GM12878 (cell line): ENCODE measurements at regions not wholly inside any gene's neighbourhood (a gene's known extent, or its start where the extent isn't known, plus 50 kb on each side); places are given as distances from the start of the nearest gene placed in this dataset.

Experiments
- ATAC-seq: fragments of 200-7000 bp; cut with Tn5 transposase; 3 replicates; pipeline ENCODE4 v1.9.1; 2020; ENCODE audit warnings: mild to moderate bottlenecking, moderate library complexity
- BruUV-seq: library from RNA; stranded (reverse); fragments of 400-500 nt; replicated peaks from 2 replicates; lab custom pipeline; 2021; lab: Mats Ljungman, UMichigan
- CTCF ChIA-PET: fragments of 300-600 bp; sonication (Branson Sonifier 250); formaldehyde crosslinking; extraction: SDS; loops from one replicate; lab custom pipeline; 2021; ENCODE audit warnings: inconsistent platforms; lab: Yijun Ruan, JAX
- POLR2A ChIA-PET: fragments of 350-600 bp; formaldehyde crosslinking; extraction: SDS; loops from one replicate; lab custom pipeline; 2021; ENCODE audit warnings: inconsistent platforms; lab: Charles Lee
- RAD21 ChIA-PET: fragments of 300-600 bp; sonication (Branson Sonifier 250); formaldehyde crosslinking; loops from one replicate; lab custom pipeline; 2023; ENCODE audit warnings: antibody characterized with exemption; ENCODE audit not compliant: unreplicated experiment; lab: Charles Lee
- SMC1A ChIA-PET: fragments of 300-600 bp; sonication (Branson Sonifier 250); formaldehyde crosslinking; loops from one replicate; lab custom pipeline; 2023; ENCODE audit not compliant: unreplicated experiment, uncharacterized antibody; lab: Charles Lee
- DNase-seq: peaks from one replicate; pipeline ENCODE4 v3.0.0-alpha.2; 2011; ENCODE audit warnings: low read depth, low spot score
- FAIRE-seq: peaks from 3 replicates; lab custom pipeline; 2011; peaks lifted over from hg19 to GRCh38; lab: Jason Lieb, UNC
- H2AFZ ChIP-seq: 2 replicates; pipeline ENCODE4 v1.6.0; 2011; ENCODE audit warnings: low read depth, low read length, control low read depth; ENCODE audit not compliant: control insufficient read depth
- H3K27ac ChIP-seq: 2 replicates; pipeline ENCODE4 v1.5.1; 2011; ENCODE audit warnings: control low read depth; ENCODE audit not compliant: control insufficient read depth, insufficient read depth
- H3K27me3 ChIP-seq, 2 experiments: replicated peaks in 1 of 2; 2 replicates each; pipeline versions ENCODE4 v1.6.0 to v1.6.1; 2011; ENCODE audit warnings: low read length in 1 of 2; ENCODE audit not compliant: control insufficient read depth in 2 of 2, insufficient read depth in 2 of 2
- H3K36me3 ChIP-seq, 2 experiments: 2 replicates each; pipeline ENCODE4 v1.5.1; 2011; ENCODE audit warnings: low read length in 1 of 2; ENCODE audit not compliant: control insufficient read depth in 2 of 2, insufficient read depth in 2 of 2
- H3K4me1 ChIP-seq: 2 replicates; pipeline ENCODE4 v1.6.1; 2011; ENCODE audit warnings: mild to moderate bottlenecking, low read length, moderate library complexity, mixed read lengths; ENCODE audit not compliant: control insufficient read depth, insufficient read depth
- H3K4me2 ChIP-seq: 2 replicates; pipeline ENCODE4 v1.6.0; 2011; ENCODE audit warnings: control low read depth; ENCODE audit not compliant: control insufficient read depth, insufficient read depth
- H3K4me3 ChIP-seq: fragments of 200-600 bp; sonication (generic); 2 replicates; pipeline ENCODE4 v1.5.1; 2016
- H3K79me2 ChIP-seq: 2 replicates; pipeline ENCODE4 v1.6.0; 2011; ENCODE audit warnings: low read length; ENCODE audit not compliant: control insufficient read depth, insufficient read depth
- H3K9ac ChIP-seq: 2 replicates; pipeline ENCODE4 v1.8.0; 2011; ENCODE audit warnings: low read length, control low read depth, mixed read lengths; ENCODE audit not compliant: control insufficient read depth, insufficient read depth
- H3K9me3 ChIP-seq: replicated peaks from 3 replicates; pipeline ENCODE4 v1.5.1; 2011; ENCODE audit warnings: mild to moderate bottlenecking, low read length; ENCODE audit not compliant: control insufficient read depth, insufficient read depth
- H4K20me1 ChIP-seq: 2 replicates; pipeline ENCODE4 v1.6.0; 2011; ENCODE audit not compliant: control insufficient read depth, insufficient read depth
- CHD2 ChIP-seq: IDR thresholded peaks from 2 replicates; pipeline ENCODE4 v1.6.1; 2011; ENCODE audit warnings: low read depth, low read length, improper control_type of control experiment, borderline replicate concordance
- CREM ChIP-seq: IDR thresholded peaks from 2 replicates; pipeline ENCODE4 v1.6.1; 2014; ENCODE audit warnings: antibody characterized with exemption, low read depth
- EED ChIP-seq: sonication (generic); IDR thresholded peaks from 2 replicates; pipeline ENCODE4 v1.6.1; 2016; ENCODE audit warnings: antibody characterized with exemption, low read depth
- EP300 ChIP-seq, 2 experiments: fragments of 150-350 bp in 1 of 2; IDR thresholded peaks; 2 replicates each; pipeline ENCODE4 v1.6.1; 2011 to 2012; ENCODE audit warnings: low read depth in 2 of 2, low read length in 2 of 2, borderline replicate concordance in 1 of 2, improper control_type of control experiment in 1 of 2, inconsistent platforms in 1 of 2; ENCODE audit not compliant: control insufficient read depth in 1 of 2
- GATAD2B ChIP-seq: fragments of 450-650 bp; conservative IDR thresholded peaks from 2 replicates; pipeline ENCODE4 v1.6.1; 2017; ENCODE audit warnings: low read depth, mild to moderate bottlenecking, moderate library complexity
- NFIC ChIP-seq: IDR thresholded peaks from 2 replicates; pipeline ENCODE4 v1.6.1; 2012; ENCODE audit warnings: low read depth, mild to moderate bottlenecking, inconsistent platforms, low read length, moderate library complexity
- NR2C2 ChIP-seq: IDR thresholded peaks from 2 replicates; pipeline ENCODE4 v1.6.1; 2011; ENCODE audit warnings: borderline replicate concordance, low read depth; ENCODE audit not compliant: control insufficient read depth, insufficient read length
- ZNF217 ChIP-seq: fragments of 450-650 bp; IDR thresholded peaks from 2 replicates; pipeline ENCODE4 v1.6.1; 2017; ENCODE audit warnings: antibody characterized with exemption, mild to moderate bottlenecking
- WGBS: methylation state at CpG from one replicate; pipeline ENCODE4 v1.1.6; 2016; ENCODE audit warnings: low lambda C conversion rate; ENCODE audit not compliant: insufficient replicate concordance, insufficient coverage; ENCODE audit errors: missing lambda C conversion rate; 5-methylcytosine and 5-hydroxymethylcytosine counted together
- in situ Hi-C: fragments of 300-500 bp; cut with MboI; formaldehyde crosslinking; loops from 9 replicates; pipeline ENCODE4 v1.14.3; 2018; ENCODE audit warnings: mixed read lengths
- intact Hi-C: fragments of 100-400 bp; cut with micrococcal nuclease; formaldehyde crosslinking; loops from one replicate; pipeline ENCODE4 v1.14.2; 2022; ENCODE audit not compliant: unreplicated experiment
- TF ChIP-seq, protein P1 (sequence below): fragments of 150-350 bp; IDR thresholded peaks from 2 replicates; pipeline ENCODE4 v1.6.1; 2016; ENCODE audit warnings: low read depth, low read length
- TF ChIP-seq, protein P2 (sequence below): fragments of 450-650 bp; IDR thresholded peaks from 2 replicates; pipeline ENCODE4 v1.6.1; 2018; ENCODE audit warnings: mild to moderate bottlenecking, low read depth, moderate library complexity; ENCODE audit not compliant: partially characterized antibody

- ChIA-PET RAD21 (no interaction called here), SMC1A (no interaction called here), POLR2A (no interaction called here), CTCF (interaction anchor here (0.6 kb wide), 1 partner anchor 318 kb away, joined by 3 read pairs; no protein-coding TSS in a partner anchor)
- Histone ChIP-seq H3K9ac (no peak overlapping the region), H3K79me2 (no peaks in the 10 kb centered on the region), H3K27me3 (no peaks in the 10 kb centered on the region), H4K20me1 (no peaks in the 10 kb centered on the region; the same call in 1 of the 2 replicates), H3K4me3 (no peak overlapping the region), H3K4me2 (no peak overlapping the region), H2AFZ (no peak overlapping the region), H3K9me3 (no peaks in the 10 kb centered on the region), H3K36me3 (no peaks in the 10 kb centered on the region), H3K4me1 (no peaks in the 10 kb centered on the region; the same call in 1 of the 2 replicates), H3K27ac (no peak overlapping the region)
- no peak for ATAC-seq
- in situ Hi-C loops (no loop called here), intact Hi-C loops (no loop called here)
- TF ChIP-seq CREM (no peak), CHD2 (no peak), GATAD2B (no peak), NFIC (no peak), NR2C2 (no peak), EED (no peak), EP300 (IDR thresholded peaks at IDR 0.05; ENCODE audit: borderline replicate concordance in 1 of 2, control insufficient read depth in 1 of 2, low read depth in 2 of 2, low read length in 2 of 2) (no peak), ZNF217 (no peak)
- TF ChIP-seq, protein P1, sequence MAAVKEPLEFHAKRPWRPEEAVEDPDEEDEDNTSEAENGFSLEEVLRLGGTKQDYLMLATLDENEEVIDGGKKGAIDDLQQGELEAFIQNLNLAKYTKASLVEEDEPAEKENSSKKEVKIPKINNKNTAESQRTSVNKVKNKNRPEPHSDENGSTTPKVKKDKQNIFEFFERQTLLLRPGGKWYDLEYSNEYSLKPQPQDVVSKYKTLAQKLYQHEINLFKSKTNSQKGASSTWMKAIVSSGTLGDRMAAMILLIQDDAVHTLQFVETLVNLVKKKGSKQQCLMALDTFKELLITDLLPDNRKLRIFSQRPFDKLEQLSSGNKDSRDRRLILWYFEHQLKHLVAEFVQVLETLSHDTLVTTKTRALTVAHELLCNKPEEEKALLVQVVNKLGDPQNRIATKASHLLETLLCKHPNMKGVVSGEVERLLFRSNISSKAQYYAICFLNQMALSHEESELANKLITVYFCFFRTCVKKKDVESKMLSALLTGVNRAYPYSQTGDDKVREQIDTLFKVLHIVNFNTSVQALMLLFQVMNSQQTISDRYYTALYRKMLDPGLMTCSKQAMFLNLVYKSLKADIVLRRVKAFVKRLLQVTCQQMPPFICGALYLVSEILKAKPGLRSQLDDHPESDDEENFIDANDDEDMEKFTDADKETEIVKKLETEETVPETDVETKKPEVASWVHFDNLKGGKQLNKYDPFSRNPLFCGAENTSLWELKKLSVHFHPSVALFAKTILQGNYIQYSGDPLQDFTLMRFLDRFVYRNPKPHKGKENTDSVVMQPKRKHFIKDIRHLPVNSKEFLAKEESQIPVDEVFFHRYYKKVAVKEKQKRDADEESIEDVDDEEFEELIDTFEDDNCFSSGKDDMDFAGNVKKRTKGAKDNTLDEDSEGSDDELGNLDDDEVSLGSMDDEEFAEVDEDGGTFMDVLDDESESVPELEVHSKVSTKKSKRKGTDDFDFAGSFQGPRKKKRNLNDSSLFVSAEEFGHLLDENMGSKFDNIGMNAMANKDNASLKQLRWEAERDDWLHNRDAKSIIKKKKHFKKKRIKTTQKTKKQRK, result no peak
- TF ChIP-seq, protein P2, sequence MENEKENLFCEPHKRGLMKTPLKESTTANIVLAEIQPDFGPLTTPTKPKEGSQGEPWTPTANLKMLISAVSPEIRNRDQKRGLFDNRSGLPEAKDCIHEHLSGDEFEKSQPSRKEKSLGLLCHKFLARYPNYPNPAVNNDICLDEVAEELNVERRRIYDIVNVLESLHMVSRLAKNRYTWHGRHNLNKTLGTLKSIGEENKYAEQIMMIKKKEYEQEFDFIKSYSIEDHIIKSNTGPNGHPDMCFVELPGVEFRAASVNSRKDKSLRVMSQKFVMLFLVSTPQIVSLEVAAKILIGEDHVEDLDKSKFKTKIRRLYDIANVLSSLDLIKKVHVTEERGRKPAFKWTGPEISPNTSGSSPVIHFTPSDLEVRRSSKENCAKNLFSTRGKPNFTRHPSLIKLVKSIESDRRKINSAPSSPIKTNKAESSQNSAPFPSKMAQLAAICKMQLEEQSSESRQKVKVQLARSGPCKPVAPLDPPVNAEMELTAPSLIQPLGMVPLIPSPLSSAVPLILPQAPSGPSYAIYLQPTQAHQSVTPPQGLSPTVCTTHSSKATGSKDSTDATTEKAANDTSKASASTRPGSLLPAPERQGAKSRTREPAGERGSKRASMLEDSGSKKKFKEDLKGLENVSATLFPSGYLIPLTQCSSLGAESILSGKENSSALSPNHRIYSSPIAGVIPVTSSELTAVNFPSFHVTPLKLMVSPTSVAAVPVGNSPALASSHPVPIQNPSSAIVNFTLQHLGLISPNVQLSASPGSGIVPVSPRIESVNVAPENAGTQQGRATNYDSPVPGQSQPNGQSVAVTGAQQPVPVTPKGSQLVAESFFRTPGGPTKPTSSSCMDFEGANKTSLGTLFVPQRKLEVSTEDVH, result no peak
- no peak for FAIRE-seq
- BruUV-seq, result no TSS peak
- no peak for DNase-seq
- WGBS, result 4% methylated on average over 3 of the region's 3 CpGs
These were observed 59.5 kb upstream of the SMAD6 start for GRCh38 chr15:66642514-66642913.
